HCT116 (cell line): ENCODE measurements at regions not wholly inside any gene's neighbourhood (a gene's known extent, or its start where the extent isn't known, plus 50 kb on each side); places are given as distances from the start of the nearest gene placed in this dataset.

Experiments used
- CTCF ChIP-seq, 3 experiments: fragments of 200-600 bp in 1 of 3; sonication (generic) in 1 of 3; IDR thresholded peaks in 2 of 3; conservative IDR thresholded peaks in 1 of 3; 2 replicates each; pipeline ENCODE4 v1.5.1; 2012 to 2017; ENCODE audit warnings: low read depth in 2 of 3, low read length in 2 of 3, antibody characterized with exemption in 1 of 3, borderline replicate concordance in 1 of 3, control low read depth in 1 of 3, mild to moderate bottlenecking in 1 of 3, mixed read lengths in 1 of 3, mixed run types in 1 of 3, moderate library complexity in 1 of 3; ENCODE audit not compliant: insufficient read depth in 1 of 3
- EZH2 ChIP-seq: fragments of 200-600 bp; sonication (generic); IDR thresholded peaks from 2 replicates; pipeline ENCODE4 v1.6.1; 2017; ENCODE audit warnings: antibody characterized with exemption, mixed run types
- POLR2A ChIP-seq: IDR thresholded peaks from 2 replicates; pipeline ENCODE4 v1.7.0; 2011; ENCODE audit warnings: borderline replicate concordance; ENCODE audit not compliant: insufficient read depth, insufficient read length; ENCODE audit errors: extremely low read depth
- POLR2AphosphoS5 ChIP-seq: IDR thresholded peaks from 2 replicates; pipeline ENCODE4 v1.6.1; 2011; ENCODE audit warnings: mild to moderate bottlenecking, low read depth, low read length, moderate library complexity
- ZBTB33 ChIP-seq: IDR thresholded peaks from 2 replicates; pipeline ENCODE4 v1.6.1; 2011; ENCODE audit warnings: mild to moderate bottlenecking, low read length, moderate library complexity; ENCODE audit not compliant: insufficient replicate concordance; ENCODE audit errors: extremely low read depth

GRCh38 chr13:78325585-78325984 is 277.8 kb downstream of the POU4F1 start:
- no peak for TF ChIP-seq CTCF (IDR thresholded peaks at IDR 0.05 in 2 of 3, conservative IDR thresholded peaks at IDR 0.05 in 1 of 3; ENCODE audit: borderline replicate concordance in 1 of 3, insufficient read depth in 1 of 3, low read depth in 2 of 3, low read length in 2 of 3)
- no peak for TF ChIP-seq POLR2A
- no peak for TF ChIP-seq EZH2
- TF ChIP-seq ZBTB33: no peak
- TF ChIP-seq POLR2AphosphoS5: no peak
